22Rv1 (cell line): ENCODE measurements at regions not wholly inside any gene's neighbourhood (a gene's known extent, or its start where the extent isn't known, plus 50 kb on each side); places are given as distances from the start of the nearest gene placed in this dataset.

Experiments used
- H3K27ac ChIP-seq: fragments of 450-650 bp; 2 replicates; pipeline ENCODE4 v1.5.1; 2017
- ZFX ChIP-seq: fragments of 450-650 bp; IDR thresholded peaks from 2 replicates; pipeline ENCODE4 v1.6.1; 2017; ENCODE audit warnings: antibody characterized with exemption, borderline replicate concordance
- TF ChIP-seq, protein P1 (sequence below): fragments of 450-650 bp; IDR thresholded peaks from 2 replicates; pipeline ENCODE4 v1.5.1; 2017; ENCODE audit warnings: mild to moderate bottlenecking

DNA sequence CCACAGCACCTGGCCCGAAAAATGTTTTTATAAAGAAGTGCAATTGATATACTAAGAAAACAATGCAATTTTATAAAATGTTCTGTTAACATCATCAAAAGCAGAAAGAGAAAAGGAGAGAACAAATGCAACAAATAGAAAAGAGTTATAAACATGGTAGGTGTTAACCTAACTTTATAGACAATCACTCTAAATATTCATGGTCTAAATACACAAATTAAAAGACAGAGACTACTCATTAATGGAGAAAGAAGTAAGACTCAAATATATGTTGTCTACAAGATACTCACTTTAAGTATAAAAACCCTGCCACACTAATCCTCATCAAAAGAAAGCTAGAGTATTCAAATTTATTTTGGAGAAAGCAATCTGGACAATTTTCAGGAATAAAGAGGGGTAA, 425.3 kb upstream of the ANKRD30A start:
- no peak overlapping the region for H3K27ac ChIP-seq
- no peak for TF ChIP-seq ZFX
- TF ChIP-seq, protein P1, sequence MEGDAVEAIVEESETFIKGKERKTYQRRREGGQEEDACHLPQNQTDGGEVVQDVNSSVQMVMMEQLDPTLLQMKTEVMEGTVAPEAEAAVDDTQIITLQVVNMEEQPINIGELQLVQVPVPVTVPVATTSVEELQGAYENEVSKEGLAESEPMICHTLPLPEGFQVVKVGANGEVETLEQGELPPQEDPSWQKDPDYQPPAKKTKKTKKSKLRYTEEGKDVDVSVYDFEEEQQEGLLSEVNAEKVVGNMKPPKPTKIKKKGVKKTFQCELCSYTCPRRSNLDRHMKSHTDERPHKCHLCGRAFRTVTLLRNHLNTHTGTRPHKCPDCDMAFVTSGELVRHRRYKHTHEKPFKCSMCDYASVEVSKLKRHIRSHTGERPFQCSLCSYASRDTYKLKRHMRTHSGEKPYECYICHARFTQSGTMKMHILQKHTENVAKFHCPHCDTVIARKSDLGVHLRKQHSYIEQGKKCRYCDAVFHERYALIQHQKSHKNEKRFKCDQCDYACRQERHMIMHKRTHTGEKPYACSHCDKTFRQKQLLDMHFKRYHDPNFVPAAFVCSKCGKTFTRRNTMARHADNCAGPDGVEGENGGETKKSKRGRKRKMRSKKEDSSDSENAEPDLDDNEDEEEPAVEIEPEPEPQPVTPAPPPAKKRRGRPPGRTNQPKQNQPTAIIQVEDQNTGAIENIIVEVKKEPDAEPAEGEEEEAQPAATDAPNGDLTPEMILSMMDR, result no peak

DNA sequence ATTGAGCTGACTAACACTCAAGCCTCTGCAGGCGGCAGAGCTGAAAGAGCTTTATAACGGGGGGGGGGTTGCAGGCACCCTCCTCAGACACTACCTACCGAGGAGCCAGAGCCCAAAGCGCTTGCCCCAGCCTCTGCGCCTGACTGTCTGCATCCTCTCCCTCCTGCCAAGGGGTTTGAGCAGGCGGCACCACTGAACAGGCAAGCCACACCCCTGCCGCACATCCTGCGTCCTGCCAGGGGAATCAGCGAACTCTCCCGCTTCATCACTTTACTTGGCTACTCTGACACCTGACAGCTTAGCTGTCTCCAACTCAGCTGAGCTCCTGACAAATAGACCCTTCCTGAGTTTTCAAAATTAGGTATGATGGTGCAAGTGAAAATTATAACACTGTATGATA, 432.6 kb upstream of the ANKRD30A start:
- H3K27ac ChIP-seq, result no peak overlapping the region
- TF ChIP-seq, protein P1, result no peak
- TF ChIP-seq ZFX, result no peak

DNA sequence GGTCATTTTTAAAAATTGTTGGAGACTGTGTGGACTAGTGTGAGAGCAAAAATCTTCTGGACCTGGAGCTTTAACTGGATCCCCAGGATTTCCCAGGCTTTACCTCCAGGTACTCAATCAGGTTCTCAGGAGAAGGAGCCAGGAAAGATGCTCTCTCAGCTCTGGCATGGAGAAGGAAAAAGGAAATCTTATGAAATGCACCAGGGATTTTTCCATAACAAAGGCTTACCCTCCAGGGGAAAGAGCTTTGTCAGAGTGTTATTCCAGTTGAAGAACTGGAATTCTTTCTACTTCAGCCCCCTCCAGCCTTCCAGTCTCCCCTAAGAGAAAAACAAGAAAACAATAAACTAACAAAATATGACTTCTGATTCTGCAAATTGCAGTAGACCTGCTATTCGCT, 436.7 kb upstream of the ANKRD30A start:
- TF ChIP-seq, protein P1, result no peak
- TF ChIP-seq ZFX, result no peak
- no peak overlapping the region for H3K27ac ChIP-seq

DNA sequence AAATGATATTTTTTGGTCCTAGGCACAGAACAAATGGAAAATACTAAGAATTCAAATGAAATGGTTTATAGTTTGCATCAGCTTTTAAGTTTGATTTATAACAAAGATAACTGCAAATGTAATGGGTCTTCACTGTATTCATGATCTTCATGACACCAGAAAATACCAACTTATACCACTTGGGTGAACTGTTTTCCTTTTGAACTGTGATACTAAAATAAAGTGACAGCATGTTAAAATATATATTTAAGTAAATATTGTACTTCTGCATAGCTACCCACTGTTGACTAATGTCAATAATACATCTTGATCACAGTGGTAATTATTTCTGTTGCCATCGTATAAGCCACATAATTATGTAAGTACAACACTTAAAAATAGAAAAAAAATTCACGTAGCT, 442.0 kb upstream of the ANKRD30A start:
- no peak for TF ChIP-seq ZFX
- TF ChIP-seq, protein P1, result no peak
- no peak overlapping the region for H3K27ac ChIP-seq

DNA sequence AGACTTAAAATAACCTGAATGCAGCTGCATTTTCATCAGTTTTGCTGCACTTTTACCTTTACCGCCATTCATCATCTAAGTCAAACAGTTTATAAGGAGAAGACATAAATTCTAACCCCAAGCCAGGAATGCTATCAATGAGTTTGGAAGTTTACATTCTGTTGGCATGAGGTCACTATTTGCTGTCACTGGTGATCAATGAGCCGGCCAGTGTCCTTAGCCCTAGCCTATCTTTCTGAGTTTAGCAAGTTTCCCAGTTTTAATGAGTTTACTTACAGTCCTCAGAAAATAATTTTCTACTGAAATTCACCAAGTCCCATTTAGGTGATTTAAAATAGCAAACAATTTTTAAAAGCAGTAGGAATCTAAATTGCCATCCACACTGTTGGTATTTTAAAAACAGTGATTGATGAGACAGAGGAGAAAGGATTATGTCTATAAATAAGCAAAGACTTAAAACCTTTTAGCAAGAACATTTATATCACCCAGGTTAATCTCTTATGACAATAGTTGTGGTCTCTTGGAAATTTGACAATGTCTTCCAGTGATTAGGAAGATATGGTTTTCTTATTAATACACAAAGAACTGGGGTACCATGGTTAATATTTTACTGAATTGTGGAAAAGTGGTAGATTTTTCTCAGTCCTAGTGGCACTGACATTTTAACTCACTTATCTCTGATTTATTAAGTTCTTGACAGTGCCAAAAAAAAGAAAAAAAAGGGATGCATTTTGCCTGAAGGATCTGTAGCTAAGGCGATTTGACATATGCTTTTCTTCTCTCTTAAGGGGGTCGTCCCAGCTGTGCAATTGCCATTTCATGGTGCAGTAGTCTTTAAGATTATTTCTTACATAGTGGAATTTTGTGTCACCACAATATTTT, 443.4 kb upstream of the ANKRD30A start:
- no peak overlapping the region for H3K27ac ChIP-seq
- TF ChIP-seq, protein P1, result no peak
- no peak for TF ChIP-seq ZFX

DNA sequence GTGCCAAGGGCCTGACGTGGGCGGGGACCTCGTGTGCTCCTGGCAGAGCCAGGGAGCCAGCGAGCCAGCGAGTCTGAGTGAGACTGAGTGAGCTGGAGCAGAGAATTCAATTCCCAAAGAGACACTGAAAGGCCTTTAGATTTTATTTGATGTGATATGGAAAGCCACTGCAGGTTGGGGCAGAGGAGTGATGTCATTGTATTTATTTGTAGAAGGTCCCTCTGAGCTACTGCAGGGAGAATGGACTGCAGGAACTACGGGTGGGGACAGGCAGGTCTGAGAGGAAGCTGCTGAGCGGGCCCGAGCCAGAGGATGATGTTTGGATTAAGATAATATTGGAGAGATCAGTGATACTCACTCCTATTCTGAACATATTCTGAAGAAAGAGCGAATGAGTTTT, 445.8 kb upstream of the ANKRD30A start:
- no peak overlapping the region for H3K27ac ChIP-seq
- no peak for TF ChIP-seq ZFX
- TF ChIP-seq, protein P1, result no peak

DNA sequence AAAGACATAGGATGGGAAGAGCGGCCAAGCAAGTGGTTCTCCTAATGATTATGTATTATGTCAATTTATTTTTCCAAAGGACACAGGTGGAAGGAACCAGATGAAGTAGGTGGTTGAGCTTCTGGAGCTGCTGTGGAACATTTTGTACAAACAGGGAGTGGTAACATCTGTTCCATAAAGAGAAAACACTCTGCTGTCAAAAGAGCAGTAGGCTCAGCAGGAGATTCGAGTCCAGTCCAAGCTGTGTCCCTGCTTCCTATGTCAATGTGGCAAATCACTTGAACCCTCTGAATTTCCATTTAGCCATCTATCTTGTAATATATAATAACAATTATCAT, 448.0 kb upstream of the ANKRD30A start:
- TF ChIP-seq, protein P1, result no peak
- TF ChIP-seq ZFX, result no peak
- H3K27ac ChIP-seq, result no peak overlapping the region
